Keratinocyte (primary cell): ENCODE measurements at regions not wholly inside any gene's neighbourhood (a gene's known extent, or its start where the extent isn't known, plus 50 kb on each side); places are given as distances from the start of the nearest gene placed in this dataset.

Experiments used
- EZH2 ChIP-seq: IDR thresholded peaks from one replicate; pipeline ENCODE4 v1.6.1; 2012; ENCODE audit warnings: inconsistent platforms, mild to moderate bottlenecking, low read length, moderate library complexity
- TF ChIP-seq, protein P1 (sequence below), 3 experiments: IDR thresholded peaks in 1 of 3; conservative IDR thresholded peaks in 1 of 3; optimal IDR thresholded peaks in 1 of 3; 2 replicates in 2 of 3; 3 replicates in 1 of 3; pipeline versions ENCODE3 to v1.5.1; 2011; ENCODE audit warnings: low read length in 3 of 3, mild to moderate bottlenecking in 3 of 3, moderate library complexity in 2 of 3, control low read depth in 1 of 3, inconsistent platforms in 1 of 3; ENCODE audit not compliant: insufficient read depth in 2 of 3; ENCODE audit errors: extremely low read depth in 1 of 3

DNA sequence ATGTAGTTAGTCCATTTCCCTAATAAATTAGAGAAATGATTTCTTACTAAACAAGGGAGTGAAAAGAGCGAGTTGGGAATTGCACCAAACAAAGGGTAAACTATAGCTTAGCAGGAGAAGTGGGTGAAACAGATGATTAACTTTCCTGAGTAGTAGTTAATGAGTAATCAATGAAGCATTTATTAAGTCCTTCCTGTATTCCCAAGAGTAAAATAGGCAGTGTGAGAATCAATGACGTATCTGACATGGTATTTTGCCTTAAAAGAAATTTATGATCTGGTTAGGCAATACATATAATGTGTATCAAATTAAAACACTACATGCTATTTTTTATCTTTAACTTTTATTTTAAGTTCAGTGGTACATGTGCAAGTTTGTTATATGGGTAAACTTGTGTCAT, 142.8 kb downstream of the KLF5 start:
- TF ChIP-seq, protein P1, sequence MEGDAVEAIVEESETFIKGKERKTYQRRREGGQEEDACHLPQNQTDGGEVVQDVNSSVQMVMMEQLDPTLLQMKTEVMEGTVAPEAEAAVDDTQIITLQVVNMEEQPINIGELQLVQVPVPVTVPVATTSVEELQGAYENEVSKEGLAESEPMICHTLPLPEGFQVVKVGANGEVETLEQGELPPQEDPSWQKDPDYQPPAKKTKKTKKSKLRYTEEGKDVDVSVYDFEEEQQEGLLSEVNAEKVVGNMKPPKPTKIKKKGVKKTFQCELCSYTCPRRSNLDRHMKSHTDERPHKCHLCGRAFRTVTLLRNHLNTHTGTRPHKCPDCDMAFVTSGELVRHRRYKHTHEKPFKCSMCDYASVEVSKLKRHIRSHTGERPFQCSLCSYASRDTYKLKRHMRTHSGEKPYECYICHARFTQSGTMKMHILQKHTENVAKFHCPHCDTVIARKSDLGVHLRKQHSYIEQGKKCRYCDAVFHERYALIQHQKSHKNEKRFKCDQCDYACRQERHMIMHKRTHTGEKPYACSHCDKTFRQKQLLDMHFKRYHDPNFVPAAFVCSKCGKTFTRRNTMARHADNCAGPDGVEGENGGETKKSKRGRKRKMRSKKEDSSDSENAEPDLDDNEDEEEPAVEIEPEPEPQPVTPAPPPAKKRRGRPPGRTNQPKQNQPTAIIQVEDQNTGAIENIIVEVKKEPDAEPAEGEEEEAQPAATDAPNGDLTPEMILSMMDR (optimal IDR thresholded peaks at IDR 0.05 in 1 of 3, IDR thresholded peaks at IDR 0.05 in 1 of 3, conservative IDR thresholded peaks at IDR 0.05 in 1 of 3; ENCODE audit: extremely low read depth in 1 of 3, insufficient read depth in 2 of 3, low read length in 3 of 3) = no peak
- no peak for TF ChIP-seq EZH2
